Endothelial cell of umbilical vein (primary cell): ENCODE measurements at regions not wholly inside any gene's neighbourhood (a gene's known extent, or its start where the extent isn't known, plus 50 kb on each side); places are given as distances from the start of the nearest gene placed in this dataset.

Source experiments
- BruUV-seq: library from RNA; stranded (reverse); fragments of 400-500 nt; replicated peaks from 2 replicates; lab custom pipeline; 2021; lab: Mats Ljungman, UMichigan
- CTCF ChIA-PET: fragments of 300-600, 350-600 bp; sonication (Branson Sonifier 250); formaldehyde crosslinking; loops from one replicate; lab custom pipeline; 2021; ENCODE audit warnings: antibody characterized with exemption, inconsistent platforms; lab: Charles Lee
- POLR2A ChIA-PET: fragments of 300-600, 350-600 bp; sonication (Branson Sonifier 250); formaldehyde crosslinking; loops from one replicate; lab custom pipeline; 2021; ENCODE audit warnings: antibody characterized with exemption, inconsistent platforms; lab: Charles Lee
- DNase-seq: peaks from one replicate; pipeline ENCODE4 v3.0.0-alpha.2; 2011; ENCODE audit warnings: low read depth, low spot score
- FAIRE-seq: peaks from 2 replicates; lab custom pipeline; 2011; peaks lifted over from hg19 to GRCh38; lab: Jason Lieb, UNC
- H2AFZ ChIP-seq: 2 replicates; pipeline ENCODE4 v1.6.0; 2012; ENCODE audit warnings: low read depth, low read length, control low read depth, inconsistent platforms
- H3K27ac ChIP-seq: 2 replicates; pipeline ENCODE4 v1.5.1; 2011; ENCODE audit warnings: low read depth, mild to moderate bottlenecking, control low read depth, low read length, moderate library complexity; ENCODE audit not compliant: insufficient read depth
- H3K27me3 ChIP-seq, 2 experiments: 2 replicates each; pipeline versions ENCODE4 v1.6.0 to v1.6.1; 2011; ENCODE audit warnings: low read length in 2 of 2, mixed read lengths in 1 of 2; ENCODE audit not compliant: control insufficient read depth in 2 of 2, insufficient read depth in 2 of 2
- H3K36me3 ChIP-seq, 2 experiments: 2 replicates in 1 of 2; 3 replicates in 1 of 2; pipeline ENCODE4 v1.5.1; 2011; ENCODE audit warnings: low read length in 2 of 2, mild to moderate bottlenecking in 1 of 2, moderate library complexity in 1 of 2; ENCODE audit not compliant: control insufficient read depth in 2 of 2, insufficient read depth in 2 of 2; ENCODE audit errors: extremely low read depth in 1 of 2
- H3K4me1 ChIP-seq: 3 replicates; pipeline ENCODE4 v1.5.1; 2011; ENCODE audit warnings: mild to moderate bottlenecking, low read length; ENCODE audit not compliant: control insufficient read depth, insufficient read depth; ENCODE audit errors: extremely low read depth
- H3K4me2 ChIP-seq: 2 replicates; pipeline ENCODE4 v1.6.1; 2011; ENCODE audit warnings: low read length, control low read depth, mixed read lengths; ENCODE audit not compliant: insufficient read depth
- H3K4me3 ChIP-seq, 3 experiments: fragments of 200-600 bp in 1 of 3; sonication (generic), shearing (Covaris generic) in 1 of 3; replicated peaks in 1 of 3; 2 replicates each; pipeline ENCODE4 v1.5.1; 2011 to 2016; ENCODE audit warnings: control low read depth in 3 of 3, low read length in 3 of 3, mild to moderate bottlenecking in 2 of 3, inconsistent platforms in 1 of 3, low read depth in 1 of 3, moderate library complexity in 1 of 3; ENCODE audit not compliant: insufficient read depth in 1 of 3
- H3K79me2 ChIP-seq: 2 replicates; pipeline ENCODE4 v1.6.0; 2012; ENCODE audit warnings: low read length, inconsistent platforms; ENCODE audit not compliant: control insufficient read depth, insufficient read depth
- H3K9ac ChIP-seq: replicated peaks from 2 replicates; pipeline ENCODE3; 2011; ENCODE audit warnings: low read length, control low read depth; ENCODE audit not compliant: insufficient read depth; ENCODE audit errors: extremely low read depth
- H3K9me1 ChIP-seq: replicated peaks from 3 replicates; pipeline ENCODE4 v1.6.0; 2011; ENCODE audit warnings: mild to moderate bottlenecking, low read length; ENCODE audit not compliant: control insufficient read depth, insufficient read depth; ENCODE audit errors: extremely low read depth
- H3K9me3 ChIP-seq: replicated peaks from 2 replicates; pipeline ENCODE4 v1.5.1; 2012; ENCODE audit warnings: low read length, inconsistent platforms; ENCODE audit not compliant: control insufficient read depth, insufficient read depth
- H4K20me1 ChIP-seq: replicated peaks from 2 replicates; pipeline ENCODE3; 2011; ENCODE audit warnings: mild to moderate bottlenecking, low read length; ENCODE audit not compliant: control insufficient read depth, insufficient read depth; ENCODE audit errors: extremely low read depth
- CTCF ChIP-seq, 2 donors: IDR thresholded peaks; 1 replicate in 1 of 2; 2 replicates in 1 of 2; pipeline ENCODE4 v1.5.1; 2011; ENCODE audit warnings: low read length in 2 of 2, mild to moderate bottlenecking in 2 of 2, moderate library complexity in 2 of 2, control low read depth in 1 of 2, inconsistent platforms in 1 of 2, low read depth in 1 of 2; ENCODE audit not compliant: insufficient read depth in 1 of 2; ENCODE audit errors: extremely low read depth in 1 of 2
- EZH2 ChIP-seq: IDR thresholded peaks from 2 replicates; pipeline ENCODE4 v1.6.1; 2012; ENCODE audit warnings: borderline replicate concordance, low read depth, mild to moderate bottlenecking, moderate library complexity, low read length, inconsistent platforms; ENCODE audit not compliant: severe bottlenecking
- FOS ChIP-seq: IDR thresholded peaks from 2 replicates; pipeline ENCODE4 v1.6.1; 2011; ENCODE audit warnings: mild to moderate bottlenecking, low read length, moderate library complexity, borderline replicate concordance; ENCODE audit not compliant: insufficient read depth
- GATA2 ChIP-seq: IDR thresholded peaks from 2 replicates; pipeline ENCODE4 v1.7.0; 2011; ENCODE audit warnings: low read depth, mild to moderate bottlenecking, moderate library complexity, mixed read lengths, low read length; ENCODE audit not compliant: insufficient read length, insufficient read depth
- JUN ChIP-seq: IDR thresholded peaks from 2 replicates; pipeline ENCODE4 v1.6.1; 2011; ENCODE audit warnings: borderline replicate concordance, low read depth; ENCODE audit not compliant: insufficient read length, insufficient read depth
- MAX ChIP-seq: IDR thresholded peaks from 2 replicates; pipeline ENCODE4 v1.6.1; 2011; ENCODE audit not compliant: insufficient read depth, insufficient read length
- MYC ChIP-seq: IDR thresholded peaks from one replicate; pipeline ENCODE4 v1.6.1; 2011; ENCODE audit warnings: mild to moderate bottlenecking, low read depth, low read length
- POLR2A ChIP-seq: IDR thresholded peaks from 2 replicates; pipeline ENCODE4 v1.6.1; 2012; ENCODE audit warnings: low read depth, mild to moderate bottlenecking, control low read depth, low read length
- POLR2AphosphoS5 ChIP-seq: IDR thresholded peaks from 2 replicates; pipeline ENCODE4 v1.6.1; 2012; ENCODE audit warnings: low read depth, mild to moderate bottlenecking, control low read depth, low read length, moderate library complexity; ENCODE audit not compliant: insufficient read depth
- dilution Hi-C: fragments of 300-500 bp; cut with MboI; formaldehyde crosslinking; loops from one replicate; pipeline ENCODE4 v1.15.0; 2019; ENCODE audit warnings: low sequenced_read_pairs; ENCODE audit not compliant: extremely low pct_ligation_motif_present
- intact Hi-C: fragments of 100-400 bp; cut with micrococcal nuclease; formaldehyde crosslinking; loops from one replicate; pipeline ENCODE4 v1.10.0; 2022

- no peak overlapping the region for H3K27ac ChIP-seq
- no peaks in the 10 kb centered on the region for H3K36me3 ChIP-seq
- BruUV-seq, result no TSS peak
- H3K4me1 ChIP-seq, result no peaks in the 10 kb centered on the region
- H3K27me3 ChIP-seq, result no peaks in the 10 kb centered on the region
- no peak overlapping the region for H3K4me3 ChIP-seq
- no peak overlapping the region for H3K9ac ChIP-seq
- ChIA-PET POLR2A (no interaction called here), CTCF (no interaction called here)
- no peaks in the 10 kb centered on the region for H4K20me1 ChIP-seq
- no peaks in the 10 kb centered on the region for H3K79me2 ChIP-seq
- DNase-seq, result no peak
- intact Hi-C loops, result no loop called here
- TF ChIP-seq MYC (no peak), CTCF (IDR thresholded peaks at IDR 0.05; ENCODE audit: extremely low read depth in 1 of 2, insufficient read depth in 1 of 2, low read depth in 1 of 2, low read length in 2 of 2) (no peak), POLR2A (no peak), JUN (no peak), EZH2 (no peak), FOS (no peak), POLR2AphosphoS5 (no peak), GATA2 (no peak), MAX (no peak)
- no peaks in the 10 kb centered on the region for H3K9me1 ChIP-seq
- no peak overlapping the region for H2AFZ ChIP-seq
- no peak for FAIRE-seq
- H3K4me2 ChIP-seq, result no peak overlapping the region
- dilution Hi-C loops, result no loop called here
- H3K9me3 ChIP-seq, result no peaks in the 10 kb centered on the region
Measured at GRCh38 chr11:15616130-15617105, 501.7 kb downstream of the INSC start.
